Pancreas (tissue), 10 donors: ENCODE measurements at regions not wholly inside any gene's neighbourhood (a gene's known extent, or its start where the extent isn't known, plus 50 kb on each side); places are given as distances from the start of the nearest gene placed in this dataset.
A peak's percentile ranks its signal among the peaks of the same experiment; 100 is the strongest.

Experiments
- ATAC-seq, 4 donors: fragments of 200-7000 bp; cut with Tn5 transposase; one replicate each; pipeline versions ENCODE4 v1.8.0 to v1.9.1; 2020; ENCODE audit warnings: mild to moderate bottlenecking in 4 of 4, moderate library complexity in 4 of 4
- DNase-seq, 6 donors: peaks; one replicate each; pipeline ENCODE4 v3.0.0-alpha.2; 2020
- FAIRE-seq: peaks from 2 replicates; lab custom pipeline; 2012; peaks lifted over from hg19 to GRCh38; lab: Jason Lieb, UNC
- H3K27ac ChIP-seq, 4 donors: fragments of 200-600 bp; sonication (generic); 1 replicate in 3 of 4; 2 replicates in 1 of 4; pipeline versions ENCODE4 v1.5.0 to v1.8.0; 2020
- H3K27me3 ChIP-seq, 4 donors: fragments of 200-600 bp; one replicate each; pipeline ENCODE4 v1.8.0; 2021
- H3K36me3 ChIP-seq, 3 donors: fragments of 200-600 bp; sonication (generic) in 1 of 3; one replicate each; pipeline versions ENCODE4 v1.5.0 to v1.8.0; 2020 to 2021
- H3K4me1 ChIP-seq, 3 donors: fragments of 200-600 bp; one replicate each; pipeline ENCODE4 v1.8.0; 2021
- H3K4me3 ChIP-seq, 4 donors: fragments of 200-600 bp; sonication (generic) in 2 of 4; one replicate each; pipeline versions ENCODE4 v1.5.0 to v1.8.0; 2020 to 2021
- H3K9me3 ChIP-seq, 4 donors: fragments of 200-600 bp; one replicate each; pipeline ENCODE4 v1.8.0; 2021
- CTCF ChIP-seq, 4 donors: fragments of 200-600 bp; sonication (generic) in 3 of 4; IDR thresholded peaks; one replicate each; pipeline versions ENCODE4 v1.5.0 to v1.8.0; 2021; ENCODE audit warnings: antibody characterized with exemption in 4 of 4
- WGBS, 2 donors: extraction: QIAGEN DNeasy Blood & Tissue Kit; methylation state at CpG; one replicate each; pipeline ENCODE4 v1.1.7; 2013; 5-methylcytosine and 5-hydroxymethylcytosine counted together
- intact Hi-C, 3 donors: fragments of 100-400 bp; cut with DNase I; formaldehyde crosslinking; loops; one replicate each; pipeline versions ENCODE4 v1.11.1 to v1.14.2; 2022
- donor health status: healthy with polysubstance abuse.
- donor health status: DM: no; HTN: no; CAD: no; lungs with moderate emphysema.
- donor health status: DM: no; HTN: no; CAD: no.
- donor health status: control.
- donor health status: control.
- donor health status: Bipolar disorder and iron deficiency.
- donor health status: DM: yes; HTN: yes; CAD: no.
- donor health status: DM: no; HTN: no; CAD: no.
- donor health status: DM: no; HTN: no; CAD: no.
- donor health status: DM: yes; HTN: yes; CAD: no.

GRCh38 chr15:92813485-92813884, 86.6 kb upstream of the CHD2 start:
- ATAC-seq (no peak), FAIRE-seq (no peak), DNase-seq (no peak)
- H3K4me1 ChIP-seq = peaks cover under 1 to 16% (median 16%) of the 10 kb centered on the region in 3 donors
- H3K27ac ChIP-seq = no peak overlapping the region
- no peaks in the 10 kb centered on the region for H3K9me3 ChIP-seq
- H3K27me3 ChIP-seq = no peaks in the 10 kb centered on the region
- WGBS, 2 donors = 66 to 74% methylated on average over 4 of the region's 4 CpGs
- intact Hi-C loops = loop anchor here in 1 of 3 donors (10.0 kb wide), 1 partner anchor 61 kb away; no protein-coding TSS in a partner anchor
- no peak for TF ChIP-seq CTCF (IDR thresholded peaks at IDR 0.05)
- no peak overlapping the region for H3K4me3 ChIP-seq
- no peaks in the 10 kb centered on the region for H3K36me3 ChIP-seq

GRCh38 chr15:92817339-92817886, 82.7 kb upstream of the CHD2 start:
- no peak overlapping the region for H3K4me3 ChIP-seq
- intact Hi-C loops = loop anchor here in 1 of 3 donors (10.0 kb wide), 1 partner anchor 57 kb away; no protein-coding TSS in a partner anchor
- peaks cover 25 to 36% (median 29%) of the 10 kb centered on the region in 3 donors for H3K4me1 ChIP-seq
- no peaks in the 10 kb centered on the region for H3K27me3 ChIP-seq
- FAIRE-seq = no peak
- no peaks in the 10 kb centered on the region for H3K36me3 ChIP-seq
- no peak for ATAC-seq
- H3K9me3 ChIP-seq = no peaks in the 10 kb centered on the region
- H3K27ac ChIP-seq = no peak overlapping the region
- DNase-seq = no peak
- WGBS, 2 donors = 76 to 78% methylated on average over 7 of the region's 7 CpGs
- no peak for TF ChIP-seq CTCF (IDR thresholded peaks at IDR 0.05)

- no peak for DNase-seq
- intact Hi-C loops = loop anchor here in 1 of 3 donors (10.0 kb wide), 1 partner anchor 56 kb away; no protein-coding TSS in a partner anchor
Measured at GRCh38 chr15:92818651-92819277, 81.4 kb upstream of the CHD2 start.

GRCh38 chr15:92819278-92820235, 80.6 kb upstream of the CHD2 start:
- WGBS, 2 donors = 9 to 10% methylated on average over 16 of the region's 16 CpGs
- FAIRE-seq (no peak), DNase-seq (no peak), ATAC-seq (peak in 2 of 4 donors; percentile 10 to 18)
- Histone ChIP-seq H3K4me1 (peaks cover 25 to 37% (median 32%) of the 10 kb centered on the region in 3 donors), H3K9me3 (no peaks in the 10 kb centered on the region), H3K36me3 (no peaks in the 10 kb centered on the region), H3K27ac (peak overlapping the region; percentile 66 to 92 (median 82)), H3K4me3 (peak overlapping the region in 3 of 4 donors; percentile 1 to 35 (median 16)), H3K27me3 (no peaks in the 10 kb centered on the region)
- intact Hi-C loops = loop anchor here in 1 of 3 donors (10.0 kb wide), 1 partner anchor 55 kb away; no protein-coding TSS in a partner anchor
- TF ChIP-seq CTCF (IDR thresholded peaks at IDR 0.05) = no peak

More at GRCh38 chr15:92818651-92819277, 81.4 kb upstream of the CHD2 start:
- no peak for TF ChIP-seq CTCF (IDR thresholded peaks at IDR 0.05)
- peaks cover 25 to 37% (median 32%) of the 10 kb centered on the region in 3 donors for H3K4me1 ChIP-seq
- no peak for FAIRE-seq
- no peaks in the 10 kb centered on the region for H3K27me3 ChIP-seq
- H3K36me3 ChIP-seq = no peaks in the 10 kb centered on the region
- 45 to 48% methylated on average over 16 of the region's 16 CpGs for WGBS, 2 donors
- ATAC-seq = no peak
- H3K27ac ChIP-seq = peak overlapping the region; percentile 66 to 92 (median 82)
- no peak overlapping the region for H3K4me3 ChIP-seq
- no peaks in the 10 kb centered on the region for H3K9me3 ChIP-seq
